OCI-LY1 (cell line): ENCODE measurements at regions not wholly inside any gene's neighbourhood (a gene's known extent, or its start where the extent isn't known, plus 50 kb on each side); places are given as distances from the start of the nearest gene placed in this dataset.

ENCODE experiments used
- EZH2 ChIP-seq: fragments of 200-600 bp; sonication (generic), shearing (Covaris generic); IDR thresholded peaks from 2 replicates; pipeline ENCODE4 v1.8.0; 2017; ENCODE audit warnings: borderline replicate concordance, mixed run types, mild to moderate bottlenecking, antibody characterized with exemption, low read length, moderate library complexity, mixed read lengths
- TF ChIP-seq, protein P1 (sequence below): fragments of 200-600 bp; sonication (generic), shearing (Covaris generic); IDR thresholded peaks from 2 replicates; pipeline ENCODE4 v1.5.1; 2017; ENCODE audit warnings: mild to moderate bottlenecking, antibody characterized with exemption, low read length, moderate library complexity, mixed read lengths

DNA sequence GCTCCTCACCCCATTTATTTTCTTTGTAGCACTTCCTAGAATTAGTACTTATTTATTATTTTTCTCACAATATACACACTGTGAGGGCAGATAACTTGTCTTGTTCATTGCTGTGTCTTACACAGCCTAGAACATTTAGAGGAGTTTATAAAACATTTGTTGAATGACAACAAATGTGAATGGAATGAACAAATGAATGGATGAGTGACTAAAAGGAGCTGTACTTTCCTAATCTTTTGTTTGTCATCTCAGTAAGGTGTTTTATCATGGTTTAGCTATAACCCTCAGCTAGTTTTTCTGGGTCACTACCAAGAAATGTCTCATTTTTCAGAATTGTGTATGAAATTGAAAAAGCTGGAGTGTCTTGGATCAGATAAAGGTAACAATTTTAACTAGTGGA, 239.3 kb upstream of the KCNK2 start:
- TF ChIP-seq, protein P1, sequence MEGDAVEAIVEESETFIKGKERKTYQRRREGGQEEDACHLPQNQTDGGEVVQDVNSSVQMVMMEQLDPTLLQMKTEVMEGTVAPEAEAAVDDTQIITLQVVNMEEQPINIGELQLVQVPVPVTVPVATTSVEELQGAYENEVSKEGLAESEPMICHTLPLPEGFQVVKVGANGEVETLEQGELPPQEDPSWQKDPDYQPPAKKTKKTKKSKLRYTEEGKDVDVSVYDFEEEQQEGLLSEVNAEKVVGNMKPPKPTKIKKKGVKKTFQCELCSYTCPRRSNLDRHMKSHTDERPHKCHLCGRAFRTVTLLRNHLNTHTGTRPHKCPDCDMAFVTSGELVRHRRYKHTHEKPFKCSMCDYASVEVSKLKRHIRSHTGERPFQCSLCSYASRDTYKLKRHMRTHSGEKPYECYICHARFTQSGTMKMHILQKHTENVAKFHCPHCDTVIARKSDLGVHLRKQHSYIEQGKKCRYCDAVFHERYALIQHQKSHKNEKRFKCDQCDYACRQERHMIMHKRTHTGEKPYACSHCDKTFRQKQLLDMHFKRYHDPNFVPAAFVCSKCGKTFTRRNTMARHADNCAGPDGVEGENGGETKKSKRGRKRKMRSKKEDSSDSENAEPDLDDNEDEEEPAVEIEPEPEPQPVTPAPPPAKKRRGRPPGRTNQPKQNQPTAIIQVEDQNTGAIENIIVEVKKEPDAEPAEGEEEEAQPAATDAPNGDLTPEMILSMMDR = no peak
- no peak for TF ChIP-seq EZH2
